ENCODE measurements at regions not wholly inside any gene's neighbourhood (a gene's known extent, or its start where the extent isn't known, plus 50 kb on each side); places are given as distances from the start of the nearest gene placed in this dataset.

- DNase-seq, result no peak
- in situ Hi-C loops (cut with MboI; ENCODE audit: low pct_unique_long_range_greater_than_20kb, low sequenced_read_pairs), result no loop called here
Measured at GRCh38 chr4:42708625-42709024, 51.7 kb upstream of the ATP8A1 start.
